Middle frontal gyrus (tissue), 1 donor: ENCODE measurements at regions not wholly inside any gene's neighbourhood (a gene's known extent, or its start where the extent isn't known, plus 50 kb on each side); places are given as distances from the start of the nearest gene placed in this dataset.
"Not testable (repeated sequence)": the region's sequence is repeated elsewhere in the genome, so short reads cannot be mapped to it uniquely, and the experiment has no call there.

ENCODE experiments used
- DNase-seq: peaks from one replicate; pipeline ENCODE4 v3.0.0-alpha.2; 2015; ENCODE audit warnings: low spot score; ENCODE audit errors: extremely low spot score

GRCh38 chr12:125304029-125304428, 238.8 kb downstream of the AACS start:
- no peak for DNase-seq

- DNase-seq, result no peak
These were observed 240.0 kb downstream of the AACS start for GRCh38 chr12:125305231-125305630.

GRCh38 chr12:125310461-125310860, 245.2 kb downstream of the AACS start:
- no peak for DNase-seq

GRCh38 chr12:125311050-125311449, 245.8 kb downstream of the AACS start:
- DNase-seq, result no peak

- no peak for DNase-seq
These were observed 247.2 kb downstream of the AACS start for GRCh38 chr12:125312471-125312870.

GRCh38 chr12:125314051-125314755, 249.0 kb downstream of the AACS start:
- DNase-seq, result no peak

GRCh38 chr12:125315771-125316170, 250.5 kb downstream of the AACS start:
- DNase-seq, result no peak

GRCh38 chr12:125320177-125320576, 254.9 kb downstream of the AACS start:
- DNase-seq, result no peak

GRCh38 chr12:125324861-125325490, 259.7 kb downstream of the AACS start:
- no peak for DNase-seq

- no peak for DNase-seq
These were observed 264.2 kb downstream of the AACS start for GRCh38 chr12:125329239-125330102.

- DNase-seq, result peak; percentile 52
These were observed 265.6 kb downstream of the AACS start for GRCh38 chr12:125330645-125331341.

- no peak for DNase-seq
These were observed 266.3 kb downstream of the AACS start for GRCh38 chr12:125331342-125332052.

GRCh38 chr12:125332900-125333299, 267.7 kb downstream of the AACS start:
- DNase-seq, result no peak

GRCh38 chr12:125336246-125336645, 271.0 kb downstream of the AACS start:
- no peak for DNase-seq

GRCh38 chr12:125340791-125341190, 275.6 kb downstream of the AACS start:
- peak; percentile 57 for DNase-seq

GRCh38 chr12:125341422-125341821, 276.2 kb downstream of the AACS start:
- no peak for DNase-seq

GRCh38 chr12:125343649-125344048, 278.4 kb downstream of the AACS start:
- DNase-seq, result no peak

- DNase-seq, result peak; percentile 46
These were observed 281.1 kb downstream of the AACS start for GRCh38 chr12:125346362-125346761.

GRCh38 chr12:125351788-125352187, 286.6 kb downstream of the AACS start:
- DNase-seq, result no peak

- not testable (repeated sequence) for DNase-seq
These were observed 287.8 kb downstream of the AACS start for GRCh38 chr12:125353002-125353401.

GRCh38 chr12:125353871-125354270, 288.6 kb downstream of the AACS start:
- no peak for DNase-seq
